HFFc6 (cell line): ENCODE measurements at regions not wholly inside any gene's neighbourhood (a gene's known extent, or its start where the extent isn't known, plus 50 kb on each side); places are given as distances from the start of the nearest gene placed in this dataset.

Experiments
- DNase-seq: peaks from one replicate; pipeline ENCODE4 v3.0.0-alpha.2; 2018
- H3K27ac Mint-ChIP-seq: 2 replicates; pipeline ENCODE4 v1.8.0; 2020; ENCODE audit warnings: mild to moderate bottlenecking, mixed read lengths
- H3K27me3 Mint-ChIP-seq: 2 replicates; pipeline ENCODE4 v1.8.0; 2021; ENCODE audit warnings: mild to moderate bottlenecking, moderate library complexity, mixed read lengths; ENCODE audit not compliant: insufficient read depth
- H3K36me3 Mint-ChIP-seq: 2 replicates; pipeline ENCODE4 v1.8.0; 2021; ENCODE audit warnings: low read depth, mixed read lengths
- H3K4me1 Mint-ChIP-seq: 2 replicates; pipeline ENCODE4 v1.8.0; 2020; ENCODE audit warnings: low read depth, mixed read lengths
- H3K4me3 Mint-ChIP-seq: 2 replicates; pipeline ENCODE4 v1.8.0; 2020; ENCODE audit warnings: mild to moderate bottlenecking, moderate library complexity, mixed read lengths
- H3K9me3 Mint-ChIP-seq: 2 replicates; pipeline ENCODE4 v1.8.0; 2020; ENCODE audit warnings: mild to moderate bottlenecking, mixed read lengths
- TF ChIP-seq, protein P1 (sequence below): fragments of 200-600 bp; sonication (generic); IDR thresholded peaks from 2 replicates; pipeline ENCODE4 v1.5.0; 2021; ENCODE audit warnings: antibody characterized with exemption, mild to moderate bottlenecking

DNA sequence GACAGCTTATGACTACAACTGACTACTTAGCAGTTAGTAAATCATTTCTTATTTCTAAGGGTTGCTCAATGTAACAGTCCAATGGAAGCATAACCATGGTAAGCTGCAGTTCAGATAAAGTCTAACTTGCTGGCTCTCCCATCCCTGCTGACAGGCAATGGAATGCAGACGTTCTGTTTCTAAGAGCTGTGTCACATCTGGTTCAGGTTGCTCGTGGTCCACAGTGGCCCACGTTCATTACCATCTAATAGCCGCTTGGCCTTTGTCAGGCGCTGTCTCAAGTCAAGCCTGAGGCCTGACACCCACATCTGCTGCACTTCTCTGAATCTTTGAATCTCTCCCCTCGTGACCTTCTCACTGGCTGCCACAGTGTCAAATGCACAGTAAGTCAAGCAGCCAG is 240.8 kb downstream of the FGFR2 start:
- no peaks in the 10 kb centered on the region; the same call in 1 of the 2 replicates for H3K27me3 Mint-ChIP-seq
- H3K4me3 Mint-ChIP-seq: no peak overlapping the region
- peaks cover 70% of the 10 kb centered on the region for H3K9me3 Mint-ChIP-seq
- DNase-seq: no peak
- H3K27ac Mint-ChIP-seq: no peak overlapping the region
- TF ChIP-seq, protein P1, sequence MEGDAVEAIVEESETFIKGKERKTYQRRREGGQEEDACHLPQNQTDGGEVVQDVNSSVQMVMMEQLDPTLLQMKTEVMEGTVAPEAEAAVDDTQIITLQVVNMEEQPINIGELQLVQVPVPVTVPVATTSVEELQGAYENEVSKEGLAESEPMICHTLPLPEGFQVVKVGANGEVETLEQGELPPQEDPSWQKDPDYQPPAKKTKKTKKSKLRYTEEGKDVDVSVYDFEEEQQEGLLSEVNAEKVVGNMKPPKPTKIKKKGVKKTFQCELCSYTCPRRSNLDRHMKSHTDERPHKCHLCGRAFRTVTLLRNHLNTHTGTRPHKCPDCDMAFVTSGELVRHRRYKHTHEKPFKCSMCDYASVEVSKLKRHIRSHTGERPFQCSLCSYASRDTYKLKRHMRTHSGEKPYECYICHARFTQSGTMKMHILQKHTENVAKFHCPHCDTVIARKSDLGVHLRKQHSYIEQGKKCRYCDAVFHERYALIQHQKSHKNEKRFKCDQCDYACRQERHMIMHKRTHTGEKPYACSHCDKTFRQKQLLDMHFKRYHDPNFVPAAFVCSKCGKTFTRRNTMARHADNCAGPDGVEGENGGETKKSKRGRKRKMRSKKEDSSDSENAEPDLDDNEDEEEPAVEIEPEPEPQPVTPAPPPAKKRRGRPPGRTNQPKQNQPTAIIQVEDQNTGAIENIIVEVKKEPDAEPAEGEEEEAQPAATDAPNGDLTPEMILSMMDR: no peak
- H3K36me3 Mint-ChIP-seq: 0 out of 2 replicates have a peak, but pooled peaks cover 5% of the 10 kb centered on the region
- no peaks in the 10 kb centered on the region for H3K4me1 Mint-ChIP-seq

DNA sequence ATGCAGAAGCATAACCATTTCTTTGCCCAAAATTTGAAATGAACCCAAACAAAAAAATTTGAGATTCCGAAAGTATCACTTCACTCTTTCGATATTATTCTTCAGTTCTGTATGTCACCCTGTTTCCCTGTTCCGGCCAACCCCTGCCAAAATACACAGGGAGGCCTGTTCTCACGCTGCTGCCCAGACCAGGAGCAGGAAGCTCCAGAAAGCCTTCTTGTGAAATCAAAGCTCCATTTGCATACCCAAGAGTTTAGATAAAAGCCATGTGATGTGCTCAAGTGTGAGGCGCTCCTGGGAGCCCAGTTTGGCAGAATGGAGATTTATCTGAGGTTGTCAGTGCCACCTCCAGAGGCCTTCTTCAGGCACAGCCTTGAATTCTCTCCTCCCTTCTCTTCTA is 236.2 kb downstream of the FGFR2 start:
- Mint-ChIP-seq H3K4me3 (no peak overlapping the region), H3K4me1 (no peaks in the 10 kb centered on the region), H3K9me3 (peaks cover 60% of the 10 kb centered on the region), H3K27me3 (no peaks in the 10 kb centered on the region; the same call in 1 of the 2 replicates), H3K27ac (no peak overlapping the region), H3K36me3 (0 out of 2 replicates have a peak, but pooled peaks cover 5% of the 10 kb centered on the region)
- DNase-seq: no peak
- TF ChIP-seq, protein P1: no peak

DNA sequence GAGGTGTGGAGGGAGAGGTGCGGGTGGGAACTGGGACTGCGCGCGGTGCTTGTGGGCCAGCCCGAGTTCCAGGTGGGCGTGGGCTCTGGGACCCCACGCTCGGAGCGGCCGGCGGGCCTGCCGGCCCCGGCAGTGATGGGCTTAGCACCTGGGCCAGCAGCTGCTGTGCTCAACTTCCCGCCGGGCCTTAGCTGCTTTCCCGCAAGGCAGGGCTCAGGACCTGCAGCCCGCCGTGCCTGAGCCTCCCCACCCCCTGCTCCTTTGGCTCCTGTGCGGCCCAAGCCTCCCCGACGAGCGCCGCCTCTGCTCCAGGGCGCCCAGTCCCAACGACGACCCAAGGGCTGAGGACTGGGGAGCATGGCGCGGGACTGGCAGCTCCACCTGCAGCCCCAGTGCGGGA is 232.7 kb downstream of the FGFR2 start:
- TF ChIP-seq, protein P1: no peak
- Mint-ChIP-seq H3K27ac (no peak overlapping the region), H3K9me3 (peaks cover 48% of the 10 kb centered on the region), H3K27me3 (no peaks in the 10 kb centered on the region; the same call in 1 of the 2 replicates), H3K4me3 (no peak overlapping the region), H3K4me1 (no peaks in the 10 kb centered on the region), H3K36me3 (no peaks in the 10 kb centered on the region)
- no peak for DNase-seq

DNA sequence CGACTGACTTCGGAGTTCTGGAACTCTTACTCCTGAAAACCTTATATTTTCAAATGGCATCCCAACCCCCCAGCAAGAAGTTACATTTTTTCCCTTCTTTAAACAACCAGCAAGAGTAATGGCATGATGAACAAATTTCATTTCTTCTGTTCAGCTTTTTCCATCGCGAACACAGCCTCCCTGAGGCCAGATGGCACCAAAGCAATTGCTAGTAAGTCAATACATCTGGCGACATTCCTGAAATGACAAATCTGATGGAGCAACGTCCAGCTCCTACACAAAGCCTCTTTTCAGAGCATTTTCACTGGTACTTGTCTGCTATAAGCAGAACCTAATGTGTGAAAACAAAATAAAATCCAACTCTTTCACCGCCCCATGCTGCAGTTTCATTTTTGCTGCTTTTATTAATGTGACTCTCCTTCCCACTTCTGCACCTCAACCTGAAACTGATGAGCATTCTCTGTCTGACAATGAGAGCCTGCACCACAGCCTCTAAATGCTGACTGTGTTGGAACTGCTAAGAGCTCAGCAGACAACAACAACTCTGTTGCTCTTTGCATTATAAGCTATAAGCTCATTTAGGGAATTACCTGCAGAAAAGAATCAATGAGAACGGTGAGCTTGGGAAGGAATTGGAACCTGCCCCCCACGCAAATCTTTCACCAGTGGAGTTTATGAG is 229.8 kb downstream of the FGFR2 start:
- no peak overlapping the region for H3K27ac Mint-ChIP-seq
- H3K4me3 Mint-ChIP-seq: no peak overlapping the region
- no peaks in the 10 kb centered on the region for H3K4me1 Mint-ChIP-seq
- DNase-seq: no peak
- H3K27me3 Mint-ChIP-seq: no peaks in the 10 kb centered on the region; the same call in none of the 2 replicates
- H3K9me3 Mint-ChIP-seq: peaks cover 50% of the 10 kb centered on the region
- H3K36me3 Mint-ChIP-seq: 0 out of 2 replicates have a peak, but pooled peaks cover 4% of the 10 kb centered on the region
- TF ChIP-seq, protein P1: no peak

DNA sequence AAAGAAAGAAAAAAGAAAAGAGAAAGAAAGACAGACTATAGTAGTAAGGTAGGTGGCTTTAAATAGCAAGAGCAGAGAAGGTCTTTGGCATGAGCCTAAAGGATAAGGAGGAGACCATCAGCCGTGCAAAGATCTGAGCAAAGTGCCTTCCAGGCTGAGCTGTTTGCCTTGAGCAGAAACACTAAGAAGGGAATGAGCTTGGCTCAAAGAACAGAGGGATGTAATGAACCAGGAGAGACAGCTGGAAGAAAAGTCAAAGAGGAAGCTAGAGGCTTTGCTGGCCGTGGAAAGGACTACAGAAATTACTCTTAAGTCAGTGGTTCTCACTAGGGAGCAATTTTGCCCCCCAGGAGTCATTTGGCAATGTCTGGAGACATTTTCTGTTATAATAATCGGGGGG is 228.6 kb downstream of the FGFR2 start:
- Mint-ChIP-seq H3K9me3 (peaks cover 47% of the 10 kb centered on the region), H3K27me3 (no peaks in the 10 kb centered on the region; the same call in none of the 2 replicates), H3K4me3 (no peak overlapping the region)

More for the DNA sequence above, 228.6 kb downstream of the FGFR2 start:
- TF ChIP-seq, protein P1: no peak
- no peak for DNase-seq
- Mint-ChIP-seq H3K4me1 (no peaks in the 10 kb centered on the region), H3K36me3 (0 out of 2 replicates have a peak, but pooled peaks cover 4% of the 10 kb centered on the region), H3K27ac (no peak overlapping the region)
